Activated CD8-positive, alpha-beta memory T cell treated with anti-CD3 and anti-CD28 coated beads for 36 hours (primary cell): ENCODE measurements at regions not wholly inside any gene's neighbourhood (a gene's known extent, or its start where the extent isn't known, plus 50 kb on each side); places are given as distances from the start of the nearest gene placed in this dataset.

Experiments
- CTCF ChIA-PET: fragments of 350-600 bp; sonication (Branson Sonifier 250); formaldehyde crosslinking; loops from one replicate; lab custom pipeline; 2021; ENCODE audit warnings: antibody characterized with exemption; lab: Charles Lee
- POLR2A ChIA-PET: fragments of 350-600 bp; sonication (Branson Sonifier 250); formaldehyde crosslinking; loops from one replicate; lab custom pipeline; 2021; ENCODE audit warnings: antibody characterized with exemption; lab: Charles Lee

DNA sequence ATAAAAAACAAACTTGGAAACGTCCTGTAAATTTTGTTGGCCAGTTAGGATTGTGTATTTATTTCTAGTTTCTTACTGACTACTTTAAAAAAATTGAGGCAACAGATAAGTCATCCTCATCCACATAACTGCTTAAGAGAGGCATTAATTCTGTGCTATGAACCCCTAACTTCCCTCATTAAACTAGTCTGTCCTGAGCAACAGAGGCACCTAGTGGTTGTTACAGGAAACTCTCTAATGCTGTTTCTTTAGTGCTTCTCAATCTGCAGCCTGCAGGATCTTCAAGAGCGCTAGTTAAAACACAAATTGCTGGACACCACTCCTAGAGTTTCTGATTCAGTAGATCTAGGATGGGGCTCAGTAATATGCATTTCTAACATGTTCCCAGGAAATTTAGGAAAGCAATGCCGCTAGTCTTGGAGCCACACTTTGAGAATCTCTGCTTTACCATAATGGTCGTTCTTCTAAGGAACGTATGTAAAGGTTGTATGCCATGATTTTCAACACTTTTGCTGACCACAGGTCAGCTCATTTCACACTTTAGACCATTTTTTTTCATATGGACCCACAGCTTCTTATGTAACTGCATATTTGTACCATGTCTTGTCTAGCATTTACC, 410.1 kb upstream of the SMARCA2 start:
- CTCF ChIA-PET: no interaction called here
- POLR2A ChIA-PET: no interaction called here

DNA sequence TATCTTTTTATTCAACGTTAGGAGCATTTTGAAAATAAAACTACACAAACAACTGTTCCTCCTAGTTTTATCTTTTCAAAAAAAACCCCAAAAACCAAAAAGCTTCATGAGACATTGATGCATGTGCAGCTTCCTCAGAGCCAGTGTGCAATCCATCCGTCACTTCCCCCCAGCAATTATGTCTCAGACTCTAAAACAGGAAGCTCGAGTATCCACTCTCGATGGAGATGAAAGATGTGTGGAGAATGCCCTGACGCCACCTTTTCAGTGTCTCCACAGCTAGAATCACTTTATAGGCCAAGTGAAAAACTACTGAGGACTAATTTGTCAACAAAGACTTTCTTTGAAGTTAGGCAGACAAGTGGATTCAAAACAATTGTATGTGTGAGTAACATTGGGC, 408.9 kb upstream of the SMARCA2 start:
- ChIA-PET POLR2A (no interaction called here), CTCF (interaction anchor here (0.6 to 1.1 kb wide), 2 partner anchors 146 to 909 kb away, joined by 3 read pairs; no protein-coding TSS in a partner anchor)

DNA sequence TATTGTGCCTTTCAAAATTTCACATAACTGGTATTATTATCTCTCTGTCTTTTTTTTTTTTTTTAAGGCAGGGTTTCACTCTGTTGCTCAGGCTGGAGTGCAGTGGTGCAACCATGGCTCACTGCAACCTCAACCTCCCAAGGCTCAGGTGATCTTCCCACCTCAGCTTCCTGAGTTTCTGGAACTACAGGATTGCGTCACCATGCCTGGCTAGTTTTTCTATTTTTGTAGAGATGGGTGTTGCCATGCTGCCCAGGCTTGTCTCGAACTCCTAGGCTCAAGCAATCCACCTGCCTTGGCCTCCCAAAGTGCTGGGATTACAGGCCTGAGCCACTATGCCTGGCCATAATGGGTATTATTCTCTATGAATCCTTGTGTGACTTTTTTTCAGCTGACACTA, 402.3 kb upstream of the SMARCA2 start:
- ChIA-PET CTCF (no interaction called here), POLR2A (no interaction called here)

DNA sequence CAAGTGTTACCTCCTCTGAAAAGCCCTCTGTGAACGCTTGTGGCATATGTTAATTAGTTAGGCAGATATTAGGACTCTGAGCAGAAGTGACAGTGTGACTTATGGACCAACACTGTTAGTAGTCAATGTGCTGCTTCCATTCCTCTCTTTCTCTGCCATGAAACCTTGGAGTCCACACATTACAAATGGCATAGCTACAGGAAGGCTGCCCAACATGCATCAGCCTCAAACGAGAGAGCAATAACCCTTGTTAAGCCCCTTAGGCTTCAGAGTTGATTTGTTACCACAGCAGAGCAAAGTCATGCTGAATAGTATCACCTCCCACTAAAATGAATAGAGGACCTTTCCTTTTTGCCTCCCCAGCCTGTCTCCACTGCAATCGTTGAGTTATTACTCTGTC, 397.7 kb upstream of the SMARCA2 start:
- CTCF ChIA-PET: no interaction called here
- POLR2A ChIA-PET: no interaction called here

DNA sequence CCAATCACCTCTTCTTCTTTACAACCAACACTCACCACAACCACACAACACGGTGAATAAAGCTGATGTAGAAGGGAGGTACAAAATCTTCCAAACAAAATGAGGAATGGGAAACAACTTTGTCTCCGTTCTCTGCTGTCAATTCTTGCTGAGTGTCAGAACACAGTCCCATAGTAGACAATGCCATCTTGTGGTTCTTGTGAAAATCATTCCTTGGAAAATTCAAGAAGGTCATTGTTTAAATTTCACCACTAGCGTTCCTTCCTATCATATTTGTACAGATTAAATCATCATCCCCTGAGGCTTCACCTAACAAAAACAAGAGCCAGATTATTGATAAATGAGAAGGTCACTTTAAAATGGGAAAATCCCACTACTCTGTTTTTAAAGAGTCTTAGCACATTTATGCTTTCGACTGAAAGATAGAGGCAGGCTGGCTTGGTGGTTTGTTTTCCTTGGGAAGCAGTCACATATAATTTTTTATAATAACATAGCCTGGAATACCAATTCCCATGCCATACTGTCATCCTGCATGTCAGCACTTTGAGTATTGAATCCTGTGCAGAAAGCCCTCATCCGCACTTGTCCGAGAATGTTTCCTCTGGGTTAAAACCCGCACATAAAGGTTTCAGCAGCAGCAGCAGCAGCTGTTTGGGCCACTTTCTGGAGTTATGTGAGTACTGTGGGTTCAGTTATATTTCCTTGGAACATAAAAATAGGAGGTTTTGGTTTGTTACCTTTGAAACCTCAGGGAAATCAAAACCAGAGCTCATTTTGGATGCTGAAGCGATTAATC, 395.0 kb upstream of the SMARCA2 start:
- CTCF ChIA-PET: no interaction called here
- POLR2A ChIA-PET: no interaction called here

DNA sequence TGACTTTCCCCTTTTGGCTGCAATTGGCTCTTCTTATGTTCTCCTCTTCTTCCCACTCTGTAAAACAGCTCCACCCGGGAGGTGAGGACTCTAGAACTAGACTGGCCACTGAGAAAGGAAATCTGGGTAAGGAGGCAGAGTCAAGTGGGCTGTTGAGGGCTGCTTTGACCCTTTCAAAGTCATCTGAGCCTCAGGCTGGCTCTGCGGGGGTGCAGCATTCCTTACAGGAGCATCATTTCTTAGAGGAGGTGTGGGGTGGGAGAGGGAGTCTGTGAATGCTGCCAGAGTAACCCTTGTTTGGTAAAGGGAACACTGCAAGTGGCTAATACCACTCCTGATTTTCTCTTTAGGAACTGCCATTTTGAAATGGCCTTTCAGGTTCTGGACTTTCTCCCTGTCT, 377.7 kb upstream of the SMARCA2 start:
- CTCF ChIA-PET: no interaction called here
- POLR2A ChIA-PET: no interaction called here

DNA sequence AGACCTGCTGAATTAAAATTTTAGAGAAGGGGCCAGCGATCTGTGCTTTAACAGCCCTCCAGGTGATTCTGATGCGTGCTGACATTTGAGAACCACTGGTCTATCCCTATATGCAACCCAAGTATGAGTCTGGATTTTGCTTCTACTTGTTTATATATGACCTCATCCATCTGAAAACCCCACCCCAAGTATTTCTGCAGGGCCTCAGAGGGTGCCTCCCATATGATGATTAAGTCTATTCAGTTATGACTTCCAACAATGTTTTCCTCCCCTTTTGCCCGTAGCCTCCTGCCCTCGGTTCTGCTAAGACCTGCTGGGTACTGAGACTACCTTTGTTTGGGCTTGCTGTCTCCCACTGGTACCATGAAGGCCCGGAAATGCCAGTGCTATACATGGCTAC, 376.0 kb upstream of the SMARCA2 start:
- POLR2A ChIA-PET: no interaction called here
- CTCF ChIA-PET: no interaction called here

DNA sequence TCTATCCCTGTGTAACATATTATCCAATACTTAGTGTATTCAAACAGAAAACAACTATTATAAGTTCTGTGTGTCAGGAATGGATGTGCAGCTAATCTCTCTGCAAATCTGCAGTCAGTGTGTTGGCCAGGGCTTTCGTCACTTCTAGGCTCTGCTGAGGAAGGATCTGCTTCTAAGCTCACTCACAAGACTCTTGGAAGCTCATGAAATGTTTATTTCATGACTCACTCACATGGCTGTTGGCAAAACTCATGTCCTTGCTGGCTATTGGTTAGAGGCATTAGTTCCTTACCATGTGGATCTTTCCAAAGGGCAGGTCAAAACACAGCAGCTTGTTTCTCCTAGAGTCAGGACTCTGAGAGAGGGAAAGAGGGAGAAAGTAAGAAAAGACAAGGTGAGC, 367.4 kb upstream of the SMARCA2 start:
- ChIA-PET CTCF (no interaction called here), POLR2A (no interaction called here)

DNA sequence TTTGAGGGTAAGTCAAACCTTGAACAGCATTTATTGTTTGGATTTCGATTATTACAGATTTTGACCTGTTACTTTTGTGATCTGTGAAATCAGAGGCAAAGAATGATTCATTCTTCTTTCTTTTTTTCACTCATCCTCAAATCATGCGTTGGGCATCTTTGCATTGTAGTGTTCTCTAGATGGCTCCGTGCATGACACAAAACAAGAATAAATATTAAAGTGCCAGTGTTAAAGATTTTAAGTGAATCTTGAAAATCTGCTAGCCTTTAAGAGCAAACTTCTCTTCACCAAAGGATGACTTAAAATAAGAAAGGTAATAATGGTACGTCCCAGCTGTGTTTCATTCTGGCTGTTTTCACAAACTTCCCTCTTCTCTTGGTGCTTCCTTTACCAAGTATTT, 361.9 kb upstream of the SMARCA2 start:
- CTCF ChIA-PET: no interaction called here
- POLR2A ChIA-PET: no interaction called here

DNA sequence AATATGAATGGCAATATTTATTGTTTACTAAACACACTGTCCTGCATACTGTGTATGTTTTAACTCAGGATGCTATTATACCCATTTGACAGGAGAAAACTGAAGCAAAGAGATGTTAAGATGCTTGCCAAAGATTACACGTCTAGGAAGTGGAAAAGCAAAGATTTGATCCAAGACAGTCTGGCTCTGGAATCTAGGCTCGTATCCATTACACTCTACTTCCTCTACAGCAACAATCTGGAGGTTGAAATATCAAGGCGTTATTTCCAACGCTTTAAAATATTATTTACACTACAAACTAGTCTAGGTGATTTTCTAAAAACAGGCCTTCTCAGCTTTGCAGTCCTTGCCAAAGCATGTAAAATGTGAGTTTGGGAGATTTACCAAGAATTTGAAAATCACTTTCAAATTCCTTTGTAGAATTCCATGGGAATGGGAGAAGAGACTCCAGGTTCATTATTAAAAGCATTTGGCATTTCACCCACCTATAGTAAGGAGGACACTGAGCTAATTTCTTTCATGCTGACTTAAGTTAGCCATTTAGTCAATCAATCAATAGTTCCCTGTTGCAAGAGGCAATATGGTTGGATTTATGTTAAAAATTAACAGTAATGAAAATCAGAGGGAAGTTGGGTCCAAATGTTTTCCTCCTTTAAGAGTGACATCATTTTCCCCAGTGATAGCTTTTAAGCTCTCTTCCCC, 356.3 kb upstream of the SMARCA2 start:
- ChIA-PET POLR2A (no interaction called here), CTCF (no interaction called here)

DNA sequence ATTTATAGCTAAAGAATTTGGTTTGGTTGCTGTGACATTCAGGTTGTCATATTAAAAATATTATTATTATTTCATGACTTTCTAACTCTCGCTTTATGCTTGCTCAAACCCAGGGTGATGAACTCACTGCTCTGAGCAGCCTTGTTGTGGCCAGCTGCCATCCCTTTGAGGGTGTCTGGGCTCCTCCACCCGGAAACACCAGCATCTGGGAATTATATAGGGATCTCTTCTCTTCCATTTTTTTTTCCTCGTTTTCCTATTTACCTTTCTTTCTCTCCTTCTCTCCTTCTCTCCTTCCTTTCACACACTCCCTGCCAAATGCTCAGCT, 355.8 kb upstream of the SMARCA2 start:
- CTCF ChIA-PET: no interaction called here

DNA sequence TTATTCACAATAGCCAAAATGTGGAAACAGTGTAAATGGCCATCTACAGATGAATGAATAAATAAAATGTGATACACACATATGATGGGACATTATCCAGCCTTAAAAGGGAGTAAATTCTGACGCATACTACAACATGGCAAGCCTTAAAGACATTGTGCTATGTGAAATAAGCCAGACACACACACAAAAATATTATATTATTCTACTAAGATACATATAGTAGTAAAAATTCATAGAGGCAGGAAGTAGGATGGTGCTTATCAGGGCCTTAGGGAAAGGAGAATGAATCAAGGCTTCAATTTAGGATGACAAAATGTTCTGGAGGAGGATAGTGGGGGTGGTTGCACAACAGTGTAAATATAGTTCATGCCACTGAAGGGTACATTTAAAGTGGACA, 346.7 kb upstream of the SMARCA2 start:
- POLR2A ChIA-PET: no interaction called here

More for the DNA sequence above, 355.8 kb upstream of the SMARCA2 start:
- POLR2A ChIA-PET: no interaction called here

DNA sequence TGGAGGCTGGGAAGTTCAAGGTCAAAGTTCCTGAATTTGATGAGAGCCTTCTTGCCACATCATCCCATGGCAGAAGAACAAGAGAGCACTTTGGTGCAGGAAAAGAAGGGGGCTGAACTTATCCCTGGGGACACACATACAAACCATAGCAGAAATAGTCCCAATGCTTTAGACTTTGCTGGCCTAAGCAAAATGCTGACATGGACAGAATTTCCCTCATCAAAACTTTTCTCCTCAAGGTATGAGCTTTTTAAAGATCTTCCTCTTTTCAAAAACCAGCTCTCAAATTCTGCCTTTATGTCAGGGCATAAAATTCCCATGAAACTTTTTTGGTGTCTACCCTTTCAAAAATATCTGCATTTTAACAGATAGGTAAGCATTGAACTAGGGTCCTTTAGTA, 341.8 kb upstream of the SMARCA2 start:
- ChIA-PET CTCF (no interaction called here), POLR2A (no interaction called here)

More for the DNA sequence above, 346.7 kb upstream of the SMARCA2 start:
- CTCF ChIA-PET: no interaction called here

DNA sequence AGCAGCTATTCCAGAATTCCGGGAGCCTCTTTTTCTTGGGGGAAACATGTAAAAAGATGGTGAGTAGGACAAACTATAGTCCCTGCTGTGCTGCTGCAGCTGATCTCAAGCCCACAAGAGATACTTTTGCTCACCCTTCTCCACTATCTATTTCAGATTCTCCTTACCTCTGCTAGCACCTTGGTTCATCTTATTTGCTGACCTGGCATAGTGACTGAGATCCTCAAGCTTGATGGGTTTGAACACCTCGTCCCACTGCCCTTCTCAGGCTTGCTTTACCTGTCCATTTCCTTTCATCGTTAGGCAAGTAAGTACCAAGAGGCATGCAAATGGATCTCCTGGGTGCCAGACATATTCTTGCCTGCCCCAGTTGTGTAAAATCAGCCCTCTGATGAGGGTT, 338.4 kb upstream of the SMARCA2 start:
- CTCF ChIA-PET: no interaction called here
- POLR2A ChIA-PET: no interaction called here

DNA sequence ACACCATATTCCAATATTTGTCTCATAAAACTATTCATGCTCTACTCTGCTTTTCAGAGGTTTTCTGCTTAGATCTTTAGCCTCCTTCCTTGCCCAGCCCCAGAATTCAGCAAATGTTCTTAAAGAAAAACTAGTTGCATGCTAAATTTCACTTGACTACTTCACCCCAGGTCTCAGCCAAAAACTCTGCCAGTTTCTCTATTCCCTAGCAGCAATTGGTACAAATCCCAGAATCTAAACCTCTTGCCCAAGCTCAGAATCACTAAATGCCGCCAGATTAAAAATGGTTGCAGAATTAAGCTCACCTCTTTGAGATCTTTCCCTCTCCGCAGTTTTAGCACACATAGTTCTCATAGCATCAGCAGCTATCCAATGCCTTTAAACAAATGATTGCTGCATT, 331.2 kb upstream of the SMARCA2 start:
- CTCF ChIA-PET: no interaction called here
- POLR2A ChIA-PET: no interaction called here

DNA sequence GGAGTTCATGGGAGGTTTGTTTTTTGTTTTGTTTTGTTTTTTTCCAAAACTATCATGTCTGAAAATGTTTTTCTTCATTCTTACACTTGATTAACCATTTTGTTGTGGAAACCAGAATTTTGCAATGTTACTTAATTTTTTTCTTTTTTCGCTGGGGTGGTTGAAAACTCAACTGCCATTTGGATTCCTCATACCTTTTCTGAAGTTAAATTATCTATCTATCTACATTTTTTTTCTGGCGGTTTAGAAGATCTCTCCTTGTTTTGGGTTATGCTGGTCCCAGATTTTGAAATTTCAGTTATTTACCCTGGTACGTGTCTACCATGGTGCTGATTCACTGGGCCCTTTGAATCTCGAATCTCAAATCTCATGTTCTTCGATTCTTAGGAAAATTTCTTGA, 316.2 kb upstream of the SMARCA2 start:
- CTCF ChIA-PET: no interaction called here
- POLR2A ChIA-PET: no interaction called here

DNA sequence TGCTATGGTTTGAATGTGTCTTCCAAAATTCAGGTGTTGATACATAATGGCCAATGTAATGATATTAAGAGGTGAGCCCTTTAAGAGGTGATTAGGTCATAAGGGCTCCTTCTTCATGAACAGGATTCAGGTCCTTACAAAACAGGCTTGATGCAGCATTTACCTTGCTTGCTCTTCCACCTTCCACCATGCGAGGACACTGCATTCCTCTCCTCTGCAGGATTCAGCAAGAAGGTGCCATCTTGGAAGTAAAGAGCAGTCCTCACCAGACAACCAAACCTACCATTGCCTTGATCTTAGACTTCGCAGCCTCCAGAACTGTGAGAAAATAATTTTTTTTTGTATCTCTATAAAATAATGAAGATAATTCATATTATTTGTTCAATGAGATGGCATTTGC, 314.0 kb upstream of the SMARCA2 start:
- POLR2A ChIA-PET: no interaction called here
- CTCF ChIA-PET: no interaction called here

DNA sequence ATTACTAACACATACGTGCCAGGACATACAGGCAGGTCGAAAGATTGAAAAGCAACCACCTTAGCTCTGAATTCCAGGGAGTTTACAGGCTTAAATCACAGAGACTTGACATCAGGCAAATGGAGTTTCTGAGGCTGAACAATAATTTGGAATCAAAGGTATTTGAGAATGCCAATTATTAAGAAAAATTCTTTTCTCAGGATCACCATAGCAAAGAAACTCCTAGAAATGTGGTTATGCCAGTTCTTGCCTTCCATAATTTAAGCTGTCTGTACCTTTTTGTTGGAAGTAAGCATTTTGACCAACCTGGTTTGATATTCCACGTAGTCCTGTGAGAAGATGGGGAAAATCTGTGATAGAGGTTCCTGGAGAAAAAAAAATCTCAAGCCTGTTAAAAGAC, 312.4 kb upstream of the SMARCA2 start:
- CTCF ChIA-PET: no interaction called here
- POLR2A ChIA-PET: no interaction called here

DNA sequence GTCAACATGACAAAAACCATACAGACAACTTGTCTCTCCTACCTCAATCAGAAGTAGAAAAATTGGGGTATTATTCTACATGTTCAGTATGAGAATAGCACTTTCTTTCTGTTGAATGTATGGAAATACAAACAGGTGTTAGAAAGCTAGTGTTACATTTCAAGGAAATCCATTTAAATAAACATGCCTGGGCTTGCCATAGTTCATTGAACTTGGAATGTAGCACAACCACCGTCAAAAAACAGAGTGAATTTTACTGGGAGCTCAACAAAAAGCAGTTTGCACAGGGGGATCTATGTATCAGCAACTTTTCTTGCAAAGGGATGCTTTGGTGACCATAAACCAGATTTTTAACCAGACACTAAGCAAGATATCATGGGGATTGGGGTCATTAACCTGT, 307.9 kb upstream of the SMARCA2 start:
- ChIA-PET POLR2A (no interaction called here), CTCF (interaction anchor here (0.6 kb wide), 1 partner anchor 184 kb away, joined by 3 read pairs; no protein-coding TSS in a partner anchor)

DNA sequence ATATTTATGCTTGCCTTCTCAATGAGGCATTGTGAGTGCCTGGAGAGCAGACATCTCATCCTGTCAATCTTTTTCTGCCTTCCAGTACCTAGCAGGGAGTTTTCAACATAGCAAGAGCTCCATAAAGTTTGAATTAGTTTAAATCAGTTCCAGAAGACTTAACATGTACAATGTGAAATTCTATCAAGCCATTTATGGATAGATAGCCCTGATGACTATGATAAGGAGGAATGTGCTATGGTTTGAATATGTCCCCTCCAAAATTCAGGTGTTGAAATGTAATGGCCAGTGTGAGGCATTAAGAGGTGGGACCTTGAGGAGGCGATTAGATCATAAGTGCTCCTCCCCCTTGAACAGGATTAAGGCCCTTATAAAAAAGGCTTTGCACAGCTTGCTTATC, 306.9 kb upstream of the SMARCA2 start:
- POLR2A ChIA-PET: no interaction called here
- CTCF ChIA-PET: no interaction called here

DNA sequence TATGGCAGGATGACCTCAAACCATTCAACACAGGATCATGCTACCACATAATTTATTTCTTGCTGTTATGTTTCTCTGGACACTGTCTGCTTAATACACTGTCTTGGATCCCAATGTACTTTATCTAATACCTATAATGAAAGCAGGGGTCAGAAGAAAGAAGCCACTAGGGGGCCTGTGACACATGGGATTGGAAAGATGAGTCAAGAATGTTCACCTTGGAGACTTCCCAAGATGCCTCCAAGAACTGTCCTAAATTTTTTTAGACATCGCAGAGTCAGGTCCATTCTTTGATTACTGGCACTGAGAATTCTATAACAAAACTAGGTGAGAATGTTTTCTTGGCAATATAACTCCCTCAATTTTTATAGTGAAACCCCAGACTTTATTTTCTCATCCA, 305.8 kb upstream of the SMARCA2 start:
- CTCF ChIA-PET: no interaction called here
- POLR2A ChIA-PET: no interaction called here
